ENCODE measurements at regions not wholly inside any gene's neighbourhood (a gene's known extent, or its start where the extent isn't known, plus 50 kb on each side); places are given as distances from the start of the nearest gene placed in this dataset.

DNA sequence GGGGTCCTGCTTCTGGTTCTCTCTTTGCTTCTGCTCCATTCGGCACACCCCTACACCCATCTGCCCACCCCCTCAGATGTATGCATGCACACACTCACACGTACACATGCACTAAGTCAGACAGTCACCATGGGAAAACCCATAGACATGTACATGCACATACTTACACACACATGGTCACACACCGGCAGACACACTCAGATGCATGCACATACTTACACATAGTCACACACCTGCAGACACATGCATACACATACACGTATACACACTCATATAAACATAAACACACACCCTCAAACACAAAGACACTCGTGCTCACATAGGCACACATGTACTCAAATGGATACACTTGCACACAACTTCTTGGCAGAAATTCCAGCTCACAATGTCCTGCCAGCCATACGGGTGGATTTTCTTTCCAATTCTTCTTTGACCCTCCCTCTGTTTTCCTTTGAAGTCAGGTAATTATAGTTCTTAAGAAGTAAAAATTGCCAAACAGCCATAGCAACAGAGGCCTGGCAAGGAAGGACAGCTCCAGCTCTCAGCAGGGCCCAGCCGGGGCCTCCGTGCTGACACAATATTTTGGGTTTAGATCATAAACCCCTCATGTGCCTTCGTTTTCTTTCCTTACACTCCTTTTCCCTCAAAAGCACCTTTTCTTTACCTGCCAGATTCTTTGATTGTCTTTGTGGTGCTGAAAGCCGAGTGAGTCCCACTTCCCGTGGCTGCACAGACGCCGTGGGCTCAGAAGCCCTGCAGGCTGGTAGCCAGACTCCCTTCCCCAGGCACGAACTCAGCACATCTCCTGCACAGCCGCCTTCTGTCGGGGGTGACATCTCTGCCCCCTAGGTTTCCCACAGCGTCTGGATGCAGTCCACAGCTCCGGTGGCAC lies 195.7 kb downstream of the ARL4C start:
- TF ChIP-seq ESRRA (CRISPR knock-in tag; IDR thresholded peaks at IDR 0.05; ENCODE audit: low read depth) (no peak), ZNF292 (CRISPR knock-in tag; IDR thresholded peaks at IDR 0.05; ENCODE audit: borderline replicate concordance, low read depth) (no peak), HNF4A (CRISPR knock-in tag; IDR thresholded peaks at IDR 0.05) (no peak), KDM6A (CRISPR knock-in tag; IDR thresholded peaks at IDR 0.05; ENCODE audit: low read depth) (no peak), NONO (IDR thresholded peaks at IDR 0.05) (no peak), NONO (CRISPR knock-in tag; conservative IDR thresholded peaks at IDR 0.05) (no peak), TAF1 (CRISPR knock-in tag; IDR thresholded peaks at IDR 0.05) (no peak), ZNF484 (CRISPR knock-in tag; IDR thresholded peaks at IDR 0.05; ENCODE audit: borderline replicate concordance, low read depth) (no peak), U2AF2 (IDR thresholded peaks at IDR 0.05; ENCODE audit: low read depth, low read length) (no peak), RFX5 (IDR thresholded peaks at IDR 0.05; ENCODE audit: low read depth, low read length) (no peak), POLR2AphosphoS5 (IDR thresholded peaks at IDR 0.05; ENCODE audit: low read depth, low read length) (no peak), SRF (IDR thresholded peaks at IDR 0.05; ENCODE audit: low read depth, low read length) (no peak)
- TF ChIP-seq, protein P1, sequence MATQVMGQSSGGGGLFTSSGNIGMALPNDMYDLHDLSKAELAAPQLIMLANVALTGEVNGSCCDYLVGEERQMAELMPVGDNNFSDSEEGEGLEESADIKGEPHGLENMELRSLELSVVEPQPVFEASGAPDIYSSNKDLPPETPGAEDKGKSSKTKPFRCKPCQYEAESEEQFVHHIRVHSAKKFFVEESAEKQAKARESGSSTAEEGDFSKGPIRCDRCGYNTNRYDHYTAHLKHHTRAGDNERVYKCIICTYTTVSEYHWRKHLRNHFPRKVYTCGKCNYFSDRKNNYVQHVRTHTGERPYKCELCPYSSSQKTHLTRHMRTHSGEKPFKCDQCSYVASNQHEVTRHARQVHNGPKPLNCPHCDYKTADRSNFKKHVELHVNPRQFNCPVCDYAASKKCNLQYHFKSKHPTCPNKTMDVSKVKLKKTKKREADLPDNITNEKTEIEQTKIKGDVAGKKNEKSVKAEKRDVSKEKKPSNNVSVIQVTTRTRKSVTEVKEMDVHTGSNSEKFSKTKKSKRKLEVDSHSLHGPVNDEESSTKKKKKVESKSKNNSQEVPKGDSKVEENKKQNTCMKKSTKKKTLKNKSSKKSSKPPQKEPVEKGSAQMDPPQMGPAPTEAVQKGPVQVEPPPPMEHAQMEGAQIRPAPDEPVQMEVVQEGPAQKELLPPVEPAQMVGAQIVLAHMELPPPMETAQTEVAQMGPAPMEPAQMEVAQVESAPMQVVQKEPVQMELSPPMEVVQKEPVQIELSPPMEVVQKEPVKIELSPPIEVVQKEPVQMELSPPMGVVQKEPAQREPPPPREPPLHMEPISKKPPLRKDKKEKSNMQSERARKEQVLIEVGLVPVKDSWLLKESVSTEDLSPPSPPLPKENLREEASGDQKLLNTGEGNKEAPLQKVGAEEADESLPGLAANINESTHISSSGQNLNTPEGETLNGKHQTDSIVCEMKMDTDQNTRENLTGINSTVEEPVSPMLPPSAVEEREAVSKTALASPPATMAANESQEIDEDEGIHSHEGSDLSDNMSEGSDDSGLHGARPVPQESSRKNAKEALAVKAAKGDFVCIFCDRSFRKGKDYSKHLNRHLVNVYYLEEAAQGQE (IDR thresholded peaks at IDR 0.05; ENCODE audit: borderline replicate concordance in 1 of 2, low read depth in 1 of 2, low read length in 2 of 2): no peak
- TF ChIP-seq, protein P2, sequence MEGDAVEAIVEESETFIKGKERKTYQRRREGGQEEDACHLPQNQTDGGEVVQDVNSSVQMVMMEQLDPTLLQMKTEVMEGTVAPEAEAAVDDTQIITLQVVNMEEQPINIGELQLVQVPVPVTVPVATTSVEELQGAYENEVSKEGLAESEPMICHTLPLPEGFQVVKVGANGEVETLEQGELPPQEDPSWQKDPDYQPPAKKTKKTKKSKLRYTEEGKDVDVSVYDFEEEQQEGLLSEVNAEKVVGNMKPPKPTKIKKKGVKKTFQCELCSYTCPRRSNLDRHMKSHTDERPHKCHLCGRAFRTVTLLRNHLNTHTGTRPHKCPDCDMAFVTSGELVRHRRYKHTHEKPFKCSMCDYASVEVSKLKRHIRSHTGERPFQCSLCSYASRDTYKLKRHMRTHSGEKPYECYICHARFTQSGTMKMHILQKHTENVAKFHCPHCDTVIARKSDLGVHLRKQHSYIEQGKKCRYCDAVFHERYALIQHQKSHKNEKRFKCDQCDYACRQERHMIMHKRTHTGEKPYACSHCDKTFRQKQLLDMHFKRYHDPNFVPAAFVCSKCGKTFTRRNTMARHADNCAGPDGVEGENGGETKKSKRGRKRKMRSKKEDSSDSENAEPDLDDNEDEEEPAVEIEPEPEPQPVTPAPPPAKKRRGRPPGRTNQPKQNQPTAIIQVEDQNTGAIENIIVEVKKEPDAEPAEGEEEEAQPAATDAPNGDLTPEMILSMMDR (CRISPR knock-in tag; IDR thresholded peaks at IDR 0.05): no peak
- TF ChIP-seq, protein P3, sequence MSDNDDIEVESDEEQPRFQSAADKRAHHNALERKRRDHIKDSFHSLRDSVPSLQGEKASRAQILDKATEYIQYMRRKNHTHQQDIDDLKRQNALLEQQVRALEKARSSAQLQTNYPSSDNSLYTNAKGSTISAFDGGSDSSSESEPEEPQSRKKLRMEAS (IDR thresholded peaks at IDR 0.05): no peak

All from HepG2 (cell line).